HEK293 (cell line): ENCODE measurements at regions not wholly inside any gene's neighbourhood (a gene's known extent, or its start where the extent isn't known, plus 50 kb on each side); places are given as distances from the start of the nearest gene placed in this dataset.

Experiments used
- SCRT1 ChIP-seq: fragments of 450-650 bp; formaldehyde crosslinking; IDR thresholded peaks from 2 replicates; pipeline ENCODE4 v1.5.1; 2016; ENCODE audit warnings: missing biosample characterization, missing genetic modification characterization, borderline replicate concordance
- TSHZ1 ChIP-seq: fragments of 450-650 bp; formaldehyde crosslinking; IDR thresholded peaks from 2 replicates; pipeline ENCODE4 v1.5.1; 2016; ENCODE audit warnings: missing biosample characterization, missing genetic modification characterization, borderline replicate concordance
- WT1 ChIP-seq: fragments of 450-650 bp; formaldehyde crosslinking; IDR thresholded peaks from 2 replicates; pipeline ENCODE4 v1.5.1; 2016; ENCODE audit warnings: missing biosample characterization, missing genetic modification characterization
- ZNF416 ChIP-seq: fragments of 450-650 bp; formaldehyde crosslinking; IDR thresholded peaks from 2 replicates; pipeline ENCODE4 v1.5.1; 2016; ENCODE audit warnings: missing biosample characterization, missing genetic modification characterization
- ZNF423 ChIP-seq: fragments of 450-650 bp; formaldehyde crosslinking; IDR thresholded peaks from 2 replicates; pipeline ENCODE4 v1.5.1; 2016; ENCODE audit warnings: missing biosample characterization, missing genetic modification characterization
- ZNF555 ChIP-seq: fragments of 450-650 bp; formaldehyde crosslinking; conservative IDR thresholded peaks from 2 replicates; pipeline ENCODE4 v1.5.1; 2017; ENCODE audit warnings: missing biosample characterization, mild to moderate bottlenecking, missing genetic modification characterization, inconsistent platforms
- ZNF624 ChIP-seq: fragments of 450-650 bp; formaldehyde crosslinking; IDR thresholded peaks from 2 replicates; pipeline ENCODE4 v1.5.1; 2017; ENCODE audit warnings: missing biosample characterization, missing genetic modification characterization
- TF ChIP-seq, protein P1 (sequence below): fragments of 450-650 bp; formaldehyde crosslinking; IDR thresholded peaks from 2 replicates; pipeline ENCODE4 v1.5.1; 2016; ENCODE audit warnings: missing biosample characterization, missing genetic modification characterization

- TF ChIP-seq SCRT1 (tag by site-specific recombination) (no peak), ZNF624 (no peak), ZNF416 (tag by site-specific recombination) (no peak), ZNF423 (tag by site-specific recombination) (no peak), TSHZ1 (tag by site-specific recombination) (no peak), WT1 (tag by site-specific recombination) (no peak), ZNF555 (no peak)
- TF ChIP-seq, protein P1, sequence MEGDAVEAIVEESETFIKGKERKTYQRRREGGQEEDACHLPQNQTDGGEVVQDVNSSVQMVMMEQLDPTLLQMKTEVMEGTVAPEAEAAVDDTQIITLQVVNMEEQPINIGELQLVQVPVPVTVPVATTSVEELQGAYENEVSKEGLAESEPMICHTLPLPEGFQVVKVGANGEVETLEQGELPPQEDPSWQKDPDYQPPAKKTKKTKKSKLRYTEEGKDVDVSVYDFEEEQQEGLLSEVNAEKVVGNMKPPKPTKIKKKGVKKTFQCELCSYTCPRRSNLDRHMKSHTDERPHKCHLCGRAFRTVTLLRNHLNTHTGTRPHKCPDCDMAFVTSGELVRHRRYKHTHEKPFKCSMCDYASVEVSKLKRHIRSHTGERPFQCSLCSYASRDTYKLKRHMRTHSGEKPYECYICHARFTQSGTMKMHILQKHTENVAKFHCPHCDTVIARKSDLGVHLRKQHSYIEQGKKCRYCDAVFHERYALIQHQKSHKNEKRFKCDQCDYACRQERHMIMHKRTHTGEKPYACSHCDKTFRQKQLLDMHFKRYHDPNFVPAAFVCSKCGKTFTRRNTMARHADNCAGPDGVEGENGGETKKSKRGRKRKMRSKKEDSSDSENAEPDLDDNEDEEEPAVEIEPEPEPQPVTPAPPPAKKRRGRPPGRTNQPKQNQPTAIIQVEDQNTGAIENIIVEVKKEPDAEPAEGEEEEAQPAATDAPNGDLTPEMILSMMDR (tag by site-specific recombination) = no peak
These were observed 201.9 kb upstream of the RBM19 start for GRCh38 chr12:114168061-114168460.
